HG03442 (cell line): ENCODE measurements at regions not wholly inside any gene's neighbourhood (a gene's known extent, or its start where the extent isn't known, plus 50 kb on each side); places are given as distances from the start of the nearest gene placed in this dataset.

Experiments used
- ATAC-seq: cut with Tn5 transposase; IDR thresholded peaks from one replicate; pipeline ENCODE4 v1.9.1; 2021; ENCODE audit warnings: mild to moderate bottlenecking, moderate library complexity; ENCODE audit not compliant: unreplicated experiment

DNA sequence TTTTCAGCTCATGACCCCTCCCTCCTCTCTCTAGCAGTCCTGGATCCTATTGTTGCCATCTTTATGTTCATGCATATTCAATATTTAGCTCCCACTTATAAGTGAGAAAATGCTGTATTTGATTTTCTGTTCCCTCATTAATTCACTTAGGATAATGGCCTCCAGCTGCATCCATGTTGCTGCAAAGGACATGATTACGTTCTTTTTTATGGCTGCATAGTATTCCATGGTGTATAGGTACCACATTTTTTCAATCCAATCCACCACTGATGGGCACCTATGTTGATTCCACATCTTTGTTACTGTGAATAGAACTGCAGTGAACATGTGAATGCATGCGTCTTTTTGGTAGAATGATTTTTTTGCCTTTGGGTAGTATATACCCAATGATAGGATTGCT, 188.4 kb downstream of the FOXL1 start:
- ATAC-seq: no peak

GRCh38 chr16:86768228-86768791, 190.0 kb downstream of the FOXL1 start:
- no peak for ATAC-seq

DNA sequence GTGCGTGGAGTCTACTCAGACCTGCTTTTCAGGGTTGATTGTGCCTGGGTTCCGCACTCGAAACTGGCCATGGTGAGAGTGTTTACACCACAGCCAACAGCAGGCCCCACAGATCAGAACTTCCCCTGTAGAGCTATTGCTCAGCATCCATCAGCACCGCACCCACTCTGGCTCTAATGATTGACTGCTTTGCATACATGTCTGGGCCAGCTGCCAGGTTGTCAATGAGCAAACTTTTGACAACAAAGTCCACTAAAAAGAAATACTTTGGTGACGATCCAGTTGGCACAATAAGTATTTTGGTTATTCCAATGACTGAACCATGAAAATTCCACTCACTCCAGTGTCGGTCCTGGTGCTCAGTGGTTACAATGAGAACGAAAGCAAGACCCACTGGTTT, 190.7 kb downstream of the FOXL1 start:
- ATAC-seq: peak; percentile 42

- ATAC-seq: no peak
Observed at GRCh38 chr16:86771506-86772460, 193.4 kb downstream of the FOXL1 start.

DNA sequence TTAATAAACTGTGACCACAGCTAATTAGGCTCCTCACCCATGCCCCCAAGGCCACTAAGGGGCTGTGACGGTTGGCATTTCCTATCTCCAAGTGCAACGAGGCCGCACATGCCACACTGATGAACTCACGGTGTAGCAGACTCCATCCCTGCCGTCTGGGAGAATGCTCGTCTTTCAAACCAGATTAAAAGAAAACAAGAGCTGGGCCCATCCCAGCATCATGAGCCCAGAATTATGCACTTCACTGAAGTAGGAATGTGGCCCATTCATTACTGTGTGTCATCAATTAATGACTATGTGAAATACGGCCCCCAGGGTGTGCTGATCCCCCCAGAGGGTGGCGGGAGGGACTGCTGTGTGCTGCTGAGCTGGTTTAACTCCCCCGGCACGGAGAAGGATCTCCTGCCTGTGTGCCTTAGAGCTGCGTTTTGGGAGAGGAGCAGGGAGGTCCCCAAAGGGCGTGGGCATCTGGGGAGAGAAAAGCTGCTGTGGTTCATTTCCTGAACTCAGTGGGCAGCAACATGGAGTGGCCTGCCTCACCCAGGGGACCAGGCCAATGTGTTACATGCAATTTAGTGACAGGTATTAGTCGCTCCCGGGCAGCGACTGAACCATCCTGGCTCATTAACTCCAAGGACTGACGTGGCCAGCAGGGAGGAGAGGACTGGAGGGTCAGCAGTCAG, 194.5 kb downstream of the FOXL1 start:
- no peak for ATAC-seq

- ATAC-seq: no peak
Observed at GRCh38 chr16:86773354-86773715, 195.0 kb downstream of the FOXL1 start.

GRCh38 chr16:86774931-86775330, 196.6 kb downstream of the FOXL1 start:
- ATAC-seq: no peak

- no peak for ATAC-seq
Observed at GRCh38 chr16:86775511-86775921, 197.2 kb downstream of the FOXL1 start.

GRCh38 chr16:86777381-86777946, 199.1 kb downstream of the FOXL1 start:
- ATAC-seq: no peak

DNA sequence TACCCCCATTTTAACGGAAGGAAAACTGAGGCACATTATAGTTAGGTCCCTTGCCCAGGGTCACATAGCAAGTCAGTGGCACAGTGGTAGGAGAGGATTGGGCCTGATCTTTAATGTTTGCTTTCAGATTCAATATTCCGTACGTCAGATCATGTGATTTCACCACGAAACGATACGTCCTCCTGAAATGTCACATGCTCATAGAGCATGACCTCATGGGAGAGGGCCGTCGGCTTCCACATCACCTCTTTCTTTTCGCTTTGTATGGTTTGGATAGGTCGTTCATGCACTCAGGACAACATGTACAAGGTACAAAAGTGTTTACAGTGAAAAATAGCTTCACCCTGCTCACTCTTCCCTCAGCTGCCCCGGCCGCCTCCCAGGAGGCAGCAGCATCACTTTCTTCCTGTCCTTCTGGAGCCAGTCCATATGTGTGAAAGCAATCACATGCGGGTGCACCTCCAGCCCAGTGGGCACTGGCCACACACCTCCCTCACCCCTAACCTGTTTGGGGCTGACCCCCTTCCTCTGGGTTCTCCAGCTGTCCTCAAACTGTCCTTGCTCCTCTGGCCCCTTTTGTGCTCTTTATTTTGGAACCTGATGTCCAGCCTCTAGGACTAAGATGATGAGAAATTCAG, 199.9 kb downstream of the FOXL1 start:
- no peak for ATAC-seq

- no peak for ATAC-seq
Observed at GRCh38 chr16:86778978-86779377, 200.6 kb downstream of the FOXL1 start.

- no peak for ATAC-seq
Observed at GRCh38 chr16:86781046-86781445, 202.7 kb downstream of the FOXL1 start.

- no peak for ATAC-seq
Observed at GRCh38 chr16:86783636-86784626, 205.6 kb downstream of the FOXL1 start.

DNA sequence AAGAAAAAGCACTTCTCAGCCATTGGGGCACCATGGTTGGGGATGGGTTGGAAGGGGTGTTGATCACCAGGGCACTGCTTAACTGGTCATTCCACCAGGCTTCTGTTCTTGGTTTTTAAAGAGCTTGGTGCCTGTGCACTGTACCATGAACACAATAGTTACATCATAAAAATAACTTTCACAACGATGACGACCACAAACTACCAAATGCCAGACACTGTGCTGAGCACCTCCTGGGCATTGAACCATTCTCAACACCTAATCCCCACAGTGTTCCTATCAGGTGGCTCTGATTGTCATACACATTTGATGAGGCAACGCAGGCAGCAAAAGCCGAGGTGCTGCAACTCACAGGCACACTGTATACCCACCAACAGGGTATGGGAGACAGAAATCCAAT, 208.0 kb downstream of the FOXL1 start:
- no peak for ATAC-seq

- no peak for ATAC-seq
Observed at GRCh38 chr16:86786994-86787393, 208.6 kb downstream of the FOXL1 start.

DNA sequence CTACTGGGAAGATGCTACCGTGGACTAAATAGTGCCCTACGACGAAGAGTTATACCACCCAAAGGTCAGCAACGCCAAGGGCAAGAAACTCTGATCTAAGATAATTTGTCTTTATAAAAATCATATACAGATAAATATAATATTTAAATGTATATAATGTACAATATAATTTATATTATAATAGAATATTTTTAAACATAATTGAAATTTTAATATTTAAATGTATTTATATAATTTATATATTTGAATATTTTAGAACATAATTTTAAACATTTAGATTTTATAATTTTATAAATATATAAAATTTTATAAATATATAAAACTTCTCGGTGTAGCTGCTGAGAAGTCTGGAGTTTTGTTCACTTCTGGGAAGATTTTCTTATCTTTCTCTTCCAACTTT, 209.2 kb downstream of the FOXL1 start:
- ATAC-seq: no peak

- no peak for ATAC-seq
Observed at GRCh38 chr16:86789621-86790051, 211.3 kb downstream of the FOXL1 start.

GRCh38 chr16:86791287-86792035, 213.1 kb downstream of the FOXL1 start:
- no peak for ATAC-seq

GRCh38 chr16:86794216-86794864, 216.0 kb downstream of the FOXL1 start:
- ATAC-seq: no peak
